ENCODE measurements at regions not wholly inside any gene's neighbourhood (a gene's known extent, or its start where the extent isn't known, plus 50 kb on each side); places are given as distances from the start of the nearest gene placed in this dataset.

GRCh38 chr3:168470380-168470779, 374.7 kb upstream of the GOLIM4 start:
- DNase-seq (ENCODE audit: low spot score) (no peak), ATAC-seq (no peak)
- ChIA-PET POLR2A (interaction anchor here (0.6 kb wide), 1 partner anchor 101 kb away, joined by 3 read pairs; no protein-coding TSS in a partner anchor), CTCF (interaction anchor here (2.9 kb wide), 1 partner anchor 377 kb away, joined by 13 read pairs; no protein-coding TSS in a partner anchor)
- H3K36me3 Mint-ChIP-seq = no peaks in the 10 kb centered on the region
- TF ChIP-seq SMAD3 (CRISPR knock-in tag; IDR thresholded peaks at IDR 0.05; ENCODE audit: borderline replicate concordance) = no peak
- no peak for TF ChIP-seq GABPB1 (CRISPR knock-in tag; IDR thresholded peaks at IDR 0.05)
- TF ChIP-seq ZNF425 (CRISPR knock-in tag; conservative IDR thresholded peaks at IDR 0.05) = no peak
- no peak for TF ChIP-seq ZNF121 (CRISPR knock-in tag; IDR thresholded peaks at IDR 0.05)
- no peak for TF ChIP-seq E2F4 (CRISPR knock-in tag; IDR thresholded peaks at IDR 0.05; ENCODE audit: borderline replicate concordance, low read depth)
- TF ChIP-seq NR3C1 (CRISPR knock-in tag; conservative IDR thresholded peaks at IDR 0.05; ENCODE audit: low read depth) = no peak
- no peak for TF ChIP-seq KAT7 (CRISPR knock-in tag; IDR thresholded peaks at IDR 0.05; ENCODE audit: borderline replicate concordance)
- TF ChIP-seq ZBTB21 (CRISPR knock-in tag; IDR thresholded peaks at IDR 0.05; ENCODE audit: borderline replicate concordance) = no peak
- TF ChIP-seq ARID4B (CRISPR knock-in tag; IDR thresholded peaks at IDR 0.05; ENCODE audit: borderline replicate concordance) = no peak
- no peak for TF ChIP-seq ZMAT4 (CRISPR knock-in tag; IDR thresholded peaks at IDR 0.05)
- TF ChIP-seq GRHL2 (CRISPR knock-in tag; IDR thresholded peaks at IDR 0.05; ENCODE audit: insufficient replicate concordance, severe bottlenecking) = no peak
- TF ChIP-seq PREB (CRISPR knock-in tag; IDR thresholded peaks at IDR 0.05; ENCODE audit: borderline replicate concordance) = no peak
- TF ChIP-seq ZNF671 (CRISPR knock-in tag; IDR thresholded peaks at IDR 0.05) = no peak
- no peak for TF ChIP-seq NR2C2 (CRISPR knock-in tag; IDR thresholded peaks at IDR 0.05)
- no peak for TF ChIP-seq ZNF317 (CRISPR knock-in tag; IDR thresholded peaks at IDR 0.05; ENCODE audit: borderline replicate concordance, low read depth)
- no peak for TF ChIP-seq TEAD4 (CRISPR knock-in tag; IDR thresholded peaks at IDR 0.05)
- TF ChIP-seq E2F1 (CRISPR knock-in tag; IDR thresholded peaks at IDR 0.05) = no peak
- no peak overlapping the region for H3K4me3 Mint-ChIP-seq
- no peaks in the 10 kb centered on the region for H3K9me3 Mint-ChIP-seq
- H3K4me1 Mint-ChIP-seq = peaks cover 10% of the 10 kb centered on the region
- no peak overlapping the region for H3K27ac Mint-ChIP-seq
- H3K27me3 Mint-ChIP-seq (ENCODE audit: low read depth) = no peaks in the 10 kb centered on the region
